ENCODE measurements at regions not wholly inside any gene's neighbourhood (a gene's known extent, or its start where the extent isn't known, plus 50 kb on each side); places are given as distances from the start of the nearest gene placed in this dataset.
"Not testable (repeated sequence)": the region's sequence is repeated elsewhere in the genome, so short reads cannot be mapped to it uniquely, and the experiment has no call there.

GRCh38 chr4:171002246-171002645 lies 811.0 kb upstream of the GALNTL6 start:
- no peak for DNase-seq

- DNase-seq: peak in 1 of 56 donors; percentile 2
Observed at GRCh38 chr4:170990989-170991589, 822.1 kb upstream of the GALNTL6 start.

GRCh38 chr4:170988446-170988845 lies 824.8 kb upstream of the GALNTL6 start:
- DNase-seq: no peak

GRCh38 chr4:170979736-170980135 lies 833.5 kb upstream of the GALNTL6 start:
- DNase-seq: no peak

- no peak for DNase-seq
Observed at GRCh38 chr4:170978990-170979389, 834.2 kb upstream of the GALNTL6 start.

GRCh38 chr4:170949084-170949483 lies 859.3 kb upstream of the AADAT start:
- no peak for DNase-seq

- DNase-seq: no peak
Observed at GRCh38 chr4:170940043-170940724, 850.4 kb upstream of the AADAT start.

GRCh38 chr4:170938588-170938987 lies 848.8 kb upstream of the AADAT start:
- no peak for DNase-seq

- no peak for DNase-seq
Observed at GRCh38 chr4:170931321-170931720, 841.6 kb upstream of the AADAT start.

- DNase-seq: no peak
Observed at GRCh38 chr4:170888660-170889059, 798.9 kb upstream of the AADAT start.

- no peak for DNase-seq
Observed at GRCh38 chr4:170887396-170887795, 797.6 kb upstream of the AADAT start.

- DNase-seq: no peak
Observed at GRCh38 chr4:170884969-170885570, 795.3 kb upstream of the AADAT start.

GRCh38 chr4:170881646-170882045 lies 791.9 kb upstream of the AADAT start:
- DNase-seq: not testable (repeated sequence)

GRCh38 chr4:170875868-170876267 lies 786.1 kb upstream of the AADAT start:
- DNase-seq: no peak

GRCh38 chr4:170872794-170873193 lies 783.0 kb upstream of the AADAT start:
- DNase-seq: peak in 3 of 56 donors; percentile 3 to 21 (median 4)

GRCh38 chr4:170868170-170868569 lies 778.4 kb upstream of the AADAT start:
- DNase-seq: no peak

GRCh38 chr4:170854097-170854496 lies 764.3 kb upstream of the AADAT start:
- no peak for DNase-seq

GRCh38 chr4:170853422-170854021 lies 763.8 kb upstream of the AADAT start:
- DNase-seq: peak in 18 of 56 donors; percentile 0 to 55 (median 3)

GRCh38 chr4:170849969-170850368 lies 760.2 kb upstream of the AADAT start:
- no peak for DNase-seq

- DNase-seq: no peak
Observed at GRCh38 chr4:170827562-170828274, 738.0 kb upstream of the AADAT start.

GRCh38 chr4:170818786-170819185 lies 729.0 kb upstream of the AADAT start:
- DNase-seq: no peak

GRCh38 chr4:170805352-170805751 lies 715.6 kb upstream of the AADAT start:
- DNase-seq: no peak
